IMR-90 (cell line): ENCODE measurements at regions not wholly inside any gene's neighbourhood (a gene's known extent, or its start where the extent isn't known, plus 50 kb on each side); places are given as distances from the start of the nearest gene placed in this dataset.

Experiments
- ATAC-seq: fragments of 200-7000 bp; cut with Tn5 transposase; 2 replicates; pipeline ENCODE4 v1.9.1; 2020; ENCODE audit warnings: low read depth, mild to moderate bottlenecking, moderate library complexity
- BruUV-seq: library from RNA; stranded (reverse); fragments of 400-500 nt; replicated peaks from 2 replicates; lab custom pipeline; 2021; lab: Mats Ljungman, UMichigan
- CTCF ChIA-PET: fragments of 300-600 bp; formaldehyde crosslinking; extraction: SDS; loops from one replicate; lab custom pipeline; 2021; ENCODE audit warnings: antibody characterized with exemption; lab: Yijun Ruan, JAX
- POLR2A ChIA-PET: fragments of 300-600 bp; sonication (Branson Sonifier 250); formaldehyde crosslinking; loops from one replicate; lab custom pipeline; 2022; ENCODE audit warnings: antibody characterized with exemption; ENCODE audit not compliant: unreplicated experiment; lab: Charles Lee
- DNase-seq: peaks from one replicate; pipeline ENCODE4 v3.0.0; 2013
- H2AFZ ChIP-seq: replicated peaks from 2 replicates; pipeline ENCODE3; 2013; ENCODE audit warnings: low read length, mild to moderate bottlenecking; ENCODE audit not compliant: poor library complexity
- H2AK5ac ChIP-seq: 2 replicates; pipeline ENCODE4 v1.6.1; 2013; ENCODE audit warnings: low read depth, low read length, inconsistent platforms
- H2AK9ac ChIP-seq: replicated peaks from 2 replicates; pipeline ENCODE3; 2013; ENCODE audit warnings: mild to moderate bottlenecking, low read depth, low read length, moderate library complexity; ENCODE audit not compliant: poor library complexity
- H2BK120ac ChIP-seq: 2 replicates; pipeline ENCODE4 v1.6.1; 2013; ENCODE audit warnings: low read depth, low read length, inconsistent platforms
- H2BK15ac ChIP-seq: 3 replicates; pipeline ENCODE4 v1.6.1; 2013; ENCODE audit warnings: low read depth, low read length, inconsistent platforms
- H2BK20ac ChIP-seq: 2 replicates; pipeline ENCODE4 v1.6.1; 2013; ENCODE audit warnings: low read depth, mild to moderate bottlenecking, inconsistent platforms, low read length, moderate library complexity
- H2BK5ac ChIP-seq: 2 replicates; pipeline ENCODE4 v1.6.1; 2013; ENCODE audit warnings: mild to moderate bottlenecking, low read depth, low read length, inconsistent platforms; ENCODE audit not compliant: poor library complexity, severe bottlenecking
- H3K14ac ChIP-seq: replicated peaks from 2 replicates; pipeline ENCODE4 v1.6.1; 2013; ENCODE audit warnings: low read depth, low read length, inconsistent platforms
- H3K18ac ChIP-seq: 2 replicates; pipeline ENCODE4 v1.6.1; 2013; ENCODE audit warnings: low read depth, low read length, control low read depth
- H3K23ac ChIP-seq: 2 replicates; pipeline ENCODE4 v1.6.1; 2013; ENCODE audit warnings: low read depth, low read length, inconsistent platforms
- H3K27ac ChIP-seq: 2 replicates; pipeline ENCODE4 v1.5.1; 2013; ENCODE audit warnings: mild to moderate bottlenecking, control low read depth, low read length; ENCODE audit not compliant: insufficient read depth
- H3K27me3 ChIP-seq: 2 replicates; pipeline ENCODE4 v1.6.1; 2013; ENCODE audit warnings: low read length; ENCODE audit not compliant: control insufficient read depth, insufficient read depth
- H3K36me3 ChIP-seq: 2 replicates; pipeline ENCODE4 v1.6.1; 2013; ENCODE audit warnings: low read length, mixed read lengths; ENCODE audit not compliant: control insufficient read depth, insufficient read depth
- H3K4ac ChIP-seq: 2 replicates; pipeline ENCODE4 v1.6.1; 2013; ENCODE audit warnings: low read depth, low read length, inconsistent platforms
- H3K4me1 ChIP-seq: 2 replicates; pipeline ENCODE4 v1.6.1; 2013; ENCODE audit warnings: low read length, mixed read lengths; ENCODE audit not compliant: control insufficient read depth, insufficient read depth
- H3K4me2 ChIP-seq: 2 replicates; pipeline ENCODE4 v1.6.1; 2013; ENCODE audit warnings: low read depth, mild to moderate bottlenecking, control low read depth, low read length, moderate library complexity
- H3K4me3 ChIP-seq: 2 replicates; pipeline ENCODE4 v1.5.1; 2013; ENCODE audit warnings: low read depth, mild to moderate bottlenecking, control low read depth, low read length, moderate library complexity; ENCODE audit not compliant: insufficient read depth
- H3K56ac ChIP-seq: 2 replicates; pipeline ENCODE4 v1.6.1; 2013; ENCODE audit warnings: low read length, inconsistent platforms; ENCODE audit not compliant: insufficient read depth; ENCODE audit errors: extremely low read depth
- H3K79me1 ChIP-seq, 2 experiments: 2 replicates each; pipeline ENCODE4 v1.6.1; 2013; ENCODE audit warnings: low read length in 2 of 2, inconsistent platforms in 1 of 2, low read depth in 1 of 2
- H3K9ac ChIP-seq: 2 replicates; pipeline ENCODE4 v1.6.1; 2013; ENCODE audit warnings: low read depth, low read length, control low read depth
- H3K9me1 ChIP-seq: 2 replicates; pipeline ENCODE4 v1.6.1; 2013; ENCODE audit warnings: low read length, inconsistent platforms; ENCODE audit not compliant: insufficient read depth
- H3K9me3 ChIP-seq: 2 replicates; pipeline ENCODE4 v1.6.1; 2013; ENCODE audit warnings: low read length; ENCODE audit not compliant: control insufficient read depth, insufficient read depth
- H4K20me1 ChIP-seq: 2 replicates; pipeline ENCODE4 v1.6.1; 2013; ENCODE audit warnings: low read length, inconsistent platforms; ENCODE audit not compliant: insufficient read depth
- H4K5ac ChIP-seq: 2 replicates; pipeline ENCODE4 v1.6.1; 2013; ENCODE audit warnings: mild to moderate bottlenecking, low read depth, low read length, control low read depth
- H4K8ac ChIP-seq, 2 experiments: 2 replicates each; pipeline ENCODE4 v1.6.1; 2013; ENCODE audit warnings: low read depth in 2 of 2, low read length in 2 of 2, control low read depth in 1 of 2, inconsistent platforms in 1 of 2
- H4K91ac ChIP-seq: 2 replicates; pipeline ENCODE4 v1.6.1; 2013; ENCODE audit warnings: low read depth, low read length, inconsistent platforms; ENCODE audit not compliant: insufficient read depth
- CHD1 ChIP-seq: IDR thresholded peaks from 2 replicates; pipeline ENCODE4 v1.6.1; 2012; ENCODE audit warnings: low read depth, low read length, improper control_type of control experiment
- CTCF ChIP-seq: conservative IDR thresholded peaks from 2 replicates; pipeline ENCODE4 v1.5.1; 2012; ENCODE audit warnings: mild to moderate bottlenecking, low read depth, low read length, improper control_type of control experiment
- MXI1 ChIP-seq: IDR thresholded peaks from 2 replicates; pipeline ENCODE4 v1.6.1; 2012; ENCODE audit warnings: low read depth, mild to moderate bottlenecking, low read length, moderate library complexity, borderline replicate concordance
- RFX5 ChIP-seq: IDR thresholded peaks from 2 replicates; pipeline ENCODE4 v1.8.0; 2012; ENCODE audit warnings: low read depth, mild to moderate bottlenecking, low read length, moderate library complexity
- WGBS, 2 experiments: methylation state at CpG; one replicate each; pipeline versions ENCODE4 v1.1.5 to v1.1.7; 2013; ENCODE audit warnings: missing lambda C conversion rate in 2 of 2; ENCODE audit not compliant: insufficient read length in 1 of 2; ENCODE audit errors: extremely low coverage in 2 of 2; 5-methylcytosine and 5-hydroxymethylcytosine counted together
- dilution Hi-C: fragments of 300-500 bp; cut with HindIII; formaldehyde crosslinking; loops from one replicate; pipeline ENCODE4 v1.14.3; 2018; ENCODE audit warnings: low sequenced_read_pairs; ENCODE audit not compliant: unreplicated experiment
- in situ Hi-C: fragments of 300-500 bp; cut with MboI; formaldehyde crosslinking; loops from 3 replicates; pipeline ENCODE4 v1.14.3; 2019; ENCODE audit warnings: low sequenced_read_pairs, inconsistent platforms, mixed read lengths
- intact Hi-C: fragments of 100-400 bp; cut with micrococcal nuclease; formaldehyde crosslinking; loops from 2 replicates; pipeline ENCODE4 v1.10.0; 2022

GRCh38 chr15:54687628-54688027 lies 509.1 kb downstream of the RSL24D1 start:
- H3K4me3 ChIP-seq, result no peak overlapping the region
- H3K36me3 ChIP-seq, result no peaks in the 10 kb centered on the region
- H3K9ac ChIP-seq, result no peak overlapping the region
- CTCF ChIA-PET, result no interaction called here
- dilution Hi-C loops (no loop called here), intact Hi-C loops (no loop called here), in situ Hi-C loops (no loop called here)
- DNase-seq (no peak), ATAC-seq (no peak)
- no peak overlapping the region for H2BK120ac ChIP-seq
- no peaks in the 10 kb centered on the region for H3K4me1 ChIP-seq
- H2BK20ac ChIP-seq, result no peak overlapping the region
- H4K5ac ChIP-seq, result no peak overlapping the region
- no peak overlapping the region for H2AK9ac ChIP-seq
- H2AFZ ChIP-seq, result no peak overlapping the region
- no peak overlapping the region for H3K4ac ChIP-seq
- H3K23ac ChIP-seq, result no peak overlapping the region
- H4K91ac ChIP-seq, result no peak overlapping the region
- no peak overlapping the region for H3K14ac ChIP-seq
- H3K9me1 ChIP-seq, result no peaks in the 10 kb centered on the region
- H3K27ac ChIP-seq, result no peak overlapping the region
- H3K56ac ChIP-seq, result no peak overlapping the region
- no CpG with 5 or more reads among the region's 10 CpGs for WGBS, 2 experiments
- H2BK5ac ChIP-seq, result no peak overlapping the region
- POLR2A ChIA-PET, result no interaction called here
- no peak overlapping the region for H2AK5ac ChIP-seq
- TF ChIP-seq CTCF, result no peak
- no peak for TF ChIP-seq RFX5
- TF ChIP-seq CHD1, result no peak
- TF ChIP-seq MXI1, result no peak
- no peak overlapping the region for H3K18ac ChIP-seq
- no TSS peak for BruUV-seq
- no peak overlapping the region for H2BK15ac ChIP-seq
- H4K20me1 ChIP-seq, result no peaks in the 10 kb centered on the region
- H3K4me2 ChIP-seq, result no peak overlapping the region
- H4K8ac ChIP-seq, result no peak overlapping the region
- no peaks in the 10 kb centered on the region for H3K27me3 ChIP-seq
- peaks cover 8% of the 10 kb centered on the region for H3K9me3 ChIP-seq
- no peaks in the 10 kb centered on the region for H3K79me1 ChIP-seq
